ENCODE measurements at regions not wholly inside any gene's neighbourhood (a gene's known extent, or its start where the extent isn't known, plus 50 kb on each side); places are given as distances from the start of the nearest gene placed in this dataset.

DNA sequence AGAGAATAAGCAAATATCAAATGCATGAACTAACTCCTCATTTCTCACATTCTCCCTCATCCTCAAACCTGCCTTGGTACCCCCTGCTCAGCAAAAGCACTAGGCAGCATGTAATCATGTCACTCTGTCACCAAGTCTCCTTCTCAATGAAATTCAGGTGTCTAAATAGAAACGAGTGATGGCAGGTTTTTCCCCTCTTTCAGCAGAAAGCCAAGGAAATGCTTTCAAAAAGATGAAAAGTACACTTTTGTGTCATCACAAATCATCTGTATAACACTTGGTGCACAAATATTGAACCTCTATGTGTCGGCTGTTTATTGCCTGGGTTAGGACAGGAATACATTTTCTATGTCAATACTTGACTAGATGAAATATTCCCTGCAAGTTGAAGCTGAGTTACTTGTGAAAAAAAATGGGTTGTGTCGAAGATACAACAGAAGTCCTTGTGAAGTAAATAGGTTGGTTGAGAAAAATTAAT, 285.1 kb upstream of the MAGEB18 start (continued):
- TF ChIP-seq, protein P1, sequence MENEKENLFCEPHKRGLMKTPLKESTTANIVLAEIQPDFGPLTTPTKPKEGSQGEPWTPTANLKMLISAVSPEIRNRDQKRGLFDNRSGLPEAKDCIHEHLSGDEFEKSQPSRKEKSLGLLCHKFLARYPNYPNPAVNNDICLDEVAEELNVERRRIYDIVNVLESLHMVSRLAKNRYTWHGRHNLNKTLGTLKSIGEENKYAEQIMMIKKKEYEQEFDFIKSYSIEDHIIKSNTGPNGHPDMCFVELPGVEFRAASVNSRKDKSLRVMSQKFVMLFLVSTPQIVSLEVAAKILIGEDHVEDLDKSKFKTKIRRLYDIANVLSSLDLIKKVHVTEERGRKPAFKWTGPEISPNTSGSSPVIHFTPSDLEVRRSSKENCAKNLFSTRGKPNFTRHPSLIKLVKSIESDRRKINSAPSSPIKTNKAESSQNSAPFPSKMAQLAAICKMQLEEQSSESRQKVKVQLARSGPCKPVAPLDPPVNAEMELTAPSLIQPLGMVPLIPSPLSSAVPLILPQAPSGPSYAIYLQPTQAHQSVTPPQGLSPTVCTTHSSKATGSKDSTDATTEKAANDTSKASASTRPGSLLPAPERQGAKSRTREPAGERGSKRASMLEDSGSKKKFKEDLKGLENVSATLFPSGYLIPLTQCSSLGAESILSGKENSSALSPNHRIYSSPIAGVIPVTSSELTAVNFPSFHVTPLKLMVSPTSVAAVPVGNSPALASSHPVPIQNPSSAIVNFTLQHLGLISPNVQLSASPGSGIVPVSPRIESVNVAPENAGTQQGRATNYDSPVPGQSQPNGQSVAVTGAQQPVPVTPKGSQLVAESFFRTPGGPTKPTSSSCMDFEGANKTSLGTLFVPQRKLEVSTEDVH (IDR thresholded peaks at IDR 0.05; ENCODE audit: low read depth, partially characterized antibody): no peak
- TF ChIP-seq NBN (IDR thresholded peaks at IDR 0.05; ENCODE audit: low read depth): no peak
- no peak for TF ChIP-seq XRCC4 (IDR thresholded peaks at IDR 0.05; ENCODE audit: extremely low read depth, insufficient read depth, insufficient read length)
- no peak for TF ChIP-seq RBM15 (IDR thresholded peaks at IDR 0.05; ENCODE audit: insufficient read depth, low read length)
- no peak for TF ChIP-seq HDAC1 (IDR thresholded peaks at IDR 0.05)
- TF ChIP-seq PURB (CRISPR knock-in tag; IDR thresholded peaks at IDR 0.05; ENCODE audit: low read depth): no peak
- TF ChIP-seq, protein P2, sequence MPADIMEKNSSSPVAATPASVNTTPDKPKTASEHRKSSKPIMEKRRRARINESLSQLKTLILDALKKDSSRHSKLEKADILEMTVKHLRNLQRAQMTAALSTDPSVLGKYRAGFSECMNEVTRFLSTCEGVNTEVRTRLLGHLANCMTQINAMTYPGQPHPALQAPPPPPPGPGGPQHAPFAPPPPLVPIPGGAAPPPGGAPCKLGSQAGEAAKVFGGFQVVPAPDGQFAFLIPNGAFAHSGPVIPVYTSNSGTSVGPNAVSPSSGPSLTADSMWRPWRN (IDR thresholded peaks at IDR 0.05; ENCODE audit: low read depth): no peak
- TF ChIP-seq HSF4 (CRISPR knock-in tag; IDR thresholded peaks at IDR 0.05; ENCODE audit: borderline replicate concordance): no peak
- TF ChIP-seq ZNF699 (CRISPR knock-in tag; IDR thresholded peaks at IDR 0.05; ENCODE audit: insufficient replicate concordance): no peak
- no peak for TF ChIP-seq ARNT (IDR thresholded peaks at IDR 0.05)
- TF ChIP-seq ZNF253 (CRISPR knock-in tag; conservative IDR thresholded peaks at IDR 0.05): no peak
- no peak for TF ChIP-seq RNF2 (IDR thresholded peaks at IDR 0.05)

All from K562 (cell line).